ENCODE measurements at regions not wholly inside any gene's neighbourhood (a gene's known extent, or its start where the extent isn't known, plus 50 kb on each side); places are given as distances from the start of the nearest gene placed in this dataset.

- no peaks in the 10 kb centered on the region for H3K27me3 ChIP-seq (ENCODE audit: control insufficient read depth, insufficient read depth, low read length)
- no peak for DNase-seq (ENCODE audit: low read depth, low spot score)
- no peaks in the 10 kb centered on the region for H3K36me3 ChIP-seq (ENCODE audit: control insufficient read depth, insufficient read depth, low read length)
- no peaks in the 10 kb centered on the region for H3K4me1 ChIP-seq (ENCODE audit: control insufficient read depth, insufficient read depth, low read length)
- no peak overlapping the region for H3K27ac ChIP-seq (ENCODE audit: low read length)
- no peak overlapping the region for H3K4me3 ChIP-seq (ENCODE audit: low read length)
- no CpG with 5 or more reads among the region's 2 CpGs for WGBS (ENCODE audit: insufficient coverage, insufficient read length)
- H3K9me3 ChIP-seq (ENCODE audit: control insufficient read depth, insufficient read depth, low read length) = no peaks in the 10 kb centered on the region
These were observed 238.7 kb upstream of the RORA start for GRCh38 chr15:61467823-61468222.

- Histone ChIP-seq H3K4me1 (ENCODE audit: control insufficient read depth, insufficient read depth, low read length) (no peaks in the 10 kb centered on the region), H3K27me3 (ENCODE audit: control insufficient read depth, insufficient read depth, low read length) (no peaks in the 10 kb centered on the region), H3K4me3 (ENCODE audit: low read length) (no peak overlapping the region), H3K27ac (ENCODE audit: low read length) (no peak overlapping the region), H3K9me3 (ENCODE audit: control insufficient read depth, insufficient read depth, low read length) (no peaks in the 10 kb centered on the region), H3K36me3 (ENCODE audit: control insufficient read depth, insufficient read depth, low read length) (no peaks in the 10 kb centered on the region)
- WGBS (ENCODE audit: insufficient coverage, insufficient read length) = no CpG with 5 or more reads among the region's 9 CpGs
- DNase-seq (ENCODE audit: low read depth, low spot score) = no peak
These were observed 230.9 kb upstream of the RORA start for GRCh38 chr15:61459785-61460707.

GRCh38 chr15:61457050-61457733, 228.1 kb upstream of the RORA start:
- no peak overlapping the region for H3K4me3 ChIP-seq (ENCODE audit: low read length)
- no peaks in the 10 kb centered on the region for H3K9me3 ChIP-seq (ENCODE audit: control insufficient read depth, insufficient read depth, low read length)
- no peaks in the 10 kb centered on the region for H3K36me3 ChIP-seq (ENCODE audit: control insufficient read depth, insufficient read depth, low read length)
- no peak for DNase-seq (ENCODE audit: low read depth, low spot score)
- no peaks in the 10 kb centered on the region for H3K27me3 ChIP-seq (ENCODE audit: control insufficient read depth, insufficient read depth, low read length)
- no peak overlapping the region for H3K27ac ChIP-seq (ENCODE audit: low read length)
- WGBS (ENCODE audit: insufficient coverage, insufficient read length) = no CpG with 5 or more reads among the region's 4 CpGs
- no peaks in the 10 kb centered on the region for H3K4me1 ChIP-seq (ENCODE audit: control insufficient read depth, insufficient read depth, low read length)

GRCh38 chr15:61449186-61449702, 220.1 kb upstream of the RORA start:
- Histone ChIP-seq H3K4me1 (ENCODE audit: control insufficient read depth, insufficient read depth, low read length) (no peaks in the 10 kb centered on the region), H3K36me3 (ENCODE audit: control insufficient read depth, insufficient read depth, low read length) (no peaks in the 10 kb centered on the region), H3K27me3 (ENCODE audit: control insufficient read depth, insufficient read depth, low read length) (no peaks in the 10 kb centered on the region), H3K9me3 (ENCODE audit: control insufficient read depth, insufficient read depth, low read length) (no peaks in the 10 kb centered on the region), H3K4me3 (ENCODE audit: low read length) (no peak overlapping the region), H3K27ac (ENCODE audit: low read length) (no peak overlapping the region)
- no peak for DNase-seq (ENCODE audit: low read depth, low spot score)

GRCh38 chr15:61447981-61448380, 218.9 kb upstream of the RORA start:
- no peak for DNase-seq (ENCODE audit: low read depth, low spot score)
- Histone ChIP-seq H3K4me3 (ENCODE audit: low read length) (no peak overlapping the region), H3K27me3 (ENCODE audit: control insufficient read depth, insufficient read depth, low read length) (no peaks in the 10 kb centered on the region), H3K4me1 (ENCODE audit: control insufficient read depth, insufficient read depth, low read length) (no peaks in the 10 kb centered on the region), H3K36me3 (ENCODE audit: control insufficient read depth, insufficient read depth, low read length) (no peaks in the 10 kb centered on the region), H3K27ac (ENCODE audit: low read length) (no peak overlapping the region), H3K9me3 (ENCODE audit: control insufficient read depth, insufficient read depth, low read length) (no peaks in the 10 kb centered on the region; the same call in 1 of the 2 replicates)
- WGBS (ENCODE audit: insufficient coverage, insufficient read length) = no CpG with 5 or more reads among the region's 4 CpGs

GRCh38 chr15:61444585-61444984, 215.5 kb upstream of the RORA start:
- Histone ChIP-seq H3K4me1 (ENCODE audit: control insufficient read depth, insufficient read depth, low read length) (no peaks in the 10 kb centered on the region), H3K27me3 (ENCODE audit: control insufficient read depth, insufficient read depth, low read length) (no peaks in the 10 kb centered on the region), H3K9me3 (ENCODE audit: control insufficient read depth, insufficient read depth, low read length) (no peaks in the 10 kb centered on the region; the same call in 1 of the 2 replicates), H3K36me3 (ENCODE audit: control insufficient read depth, insufficient read depth, low read length) (no peaks in the 10 kb centered on the region), H3K4me3 (ENCODE audit: low read length) (no peak overlapping the region), H3K27ac (ENCODE audit: low read length) (no peak overlapping the region)
- no peak for DNase-seq (ENCODE audit: low read depth, low spot score)
- no CpG with 5 or more reads among the region's 2 CpGs for WGBS (ENCODE audit: insufficient coverage, insufficient read length)

- H3K4me3 ChIP-seq (ENCODE audit: low read length) = no peak overlapping the region
- no CpG with 5 or more reads among the region's 1 CpG for WGBS (ENCODE audit: insufficient coverage, insufficient read length)
- H3K9me3 ChIP-seq (ENCODE audit: control insufficient read depth, insufficient read depth, low read length) = no peaks in the 10 kb centered on the region; the same call in 1 of the 2 replicates
- H3K4me1 ChIP-seq (ENCODE audit: control insufficient read depth, insufficient read depth, low read length) = no peaks in the 10 kb centered on the region
- no peaks in the 10 kb centered on the region for H3K36me3 ChIP-seq (ENCODE audit: control insufficient read depth, insufficient read depth, low read length)
- H3K27ac ChIP-seq (ENCODE audit: low read length) = no peak overlapping the region
- no peak for DNase-seq (ENCODE audit: low read depth, low spot score)
- no peaks in the 10 kb centered on the region for H3K27me3 ChIP-seq (ENCODE audit: control insufficient read depth, insufficient read depth, low read length)
These were observed 213.7 kb upstream of the RORA start for GRCh38 chr15:61442821-61443220.

GRCh38 chr15:61441891-61442290, 212.8 kb upstream of the RORA start:
- Histone ChIP-seq H3K27me3 (ENCODE audit: control insufficient read depth, insufficient read depth, low read length) (no peaks in the 10 kb centered on the region), H3K4me3 (ENCODE audit: low read length) (no peak overlapping the region), H3K4me1 (ENCODE audit: control insufficient read depth, insufficient read depth, low read length) (no peaks in the 10 kb centered on the region), H3K9me3 (ENCODE audit: control insufficient read depth, insufficient read depth, low read length) (no peaks in the 10 kb centered on the region; the same call in 1 of the 2 replicates), H3K36me3 (ENCODE audit: control insufficient read depth, insufficient read depth, low read length) (no peaks in the 10 kb centered on the region), H3K27ac (ENCODE audit: low read length) (no peak overlapping the region)
- no peak for DNase-seq (ENCODE audit: low read depth, low spot score)

GRCh38 chr15:61426466-61426865, 197.4 kb upstream of the RORA start:
- Histone ChIP-seq H3K27ac (ENCODE audit: low read length) (no peak overlapping the region), H3K36me3 (ENCODE audit: control insufficient read depth, insufficient read depth, low read length) (no peaks in the 10 kb centered on the region), H3K9me3 (ENCODE audit: control insufficient read depth, insufficient read depth, low read length) (no peaks in the 10 kb centered on the region), H3K4me1 (ENCODE audit: control insufficient read depth, insufficient read depth, low read length) (no peaks in the 10 kb centered on the region), H3K4me3 (ENCODE audit: low read length) (no peak overlapping the region), H3K27me3 (ENCODE audit: control insufficient read depth, insufficient read depth, low read length) (no peaks in the 10 kb centered on the region)
- no CpG with 5 or more reads among the region's 1 CpG for WGBS (ENCODE audit: insufficient coverage, insufficient read length)
- DNase-seq (ENCODE audit: low read depth, low spot score) = no peak

- no peaks in the 10 kb centered on the region for H3K9me3 ChIP-seq (ENCODE audit: control insufficient read depth, insufficient read depth, low read length)
- H3K4me3 ChIP-seq (ENCODE audit: low read length) = no peak overlapping the region
These were observed 196.8 kb upstream of the RORA start for GRCh38 chr15:61425934-61426333.

More at GRCh38 chr15:61425934-61426333, 196.8 kb upstream of the RORA start:
- WGBS (ENCODE audit: insufficient coverage, insufficient read length) = no CpG with 5 or more reads among the region's 1 CpG
- Histone ChIP-seq H3K27ac (ENCODE audit: low read length) (no peak overlapping the region), H3K27me3 (ENCODE audit: control insufficient read depth, insufficient read depth, low read length) (no peaks in the 10 kb centered on the region), H3K36me3 (ENCODE audit: control insufficient read depth, insufficient read depth, low read length) (no peaks in the 10 kb centered on the region), H3K4me1 (ENCODE audit: control insufficient read depth, insufficient read depth, low read length) (no peaks in the 10 kb centered on the region)
- DNase-seq (ENCODE audit: low read depth, low spot score) = no peak

Measured in iPS DF 6.9 (cell line).